HG03460 (cell line): ENCODE measurements at regions not wholly inside any gene's neighbourhood (a gene's known extent, or its start where the extent isn't known, plus 50 kb on each side); places are given as distances from the start of the nearest gene placed in this dataset.

Experiments
- ATAC-seq: cut with Tn5 transposase; IDR thresholded peaks from one replicate; pipeline ENCODE4 v1.9.1; 2021; ENCODE audit not compliant: unreplicated experiment

DNA sequence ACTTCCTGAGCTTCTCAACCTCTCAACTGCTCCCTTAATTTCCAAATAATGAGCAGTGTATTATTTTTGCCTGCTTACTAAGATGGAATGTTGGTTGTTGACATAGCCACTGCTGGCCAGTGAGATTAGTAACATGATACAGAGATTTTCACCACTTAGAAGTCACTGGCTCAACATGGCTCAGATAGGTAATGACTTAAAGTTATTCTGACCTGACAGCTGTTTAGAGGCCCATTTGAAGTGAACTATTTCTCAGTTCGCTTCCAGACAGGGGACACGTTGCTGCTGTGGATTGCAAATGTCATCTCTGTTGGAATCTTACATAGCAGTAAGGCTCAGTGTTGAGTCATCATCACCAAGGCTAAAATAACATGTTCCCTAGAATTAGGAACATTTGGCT, 490.2 kb downstream of the TLE4 start:
- no peak for ATAC-seq

GRCh38 chr9:80061096-80061495, 489.3 kb downstream of the TLE4 start:
- ATAC-seq = no peak

DNA sequence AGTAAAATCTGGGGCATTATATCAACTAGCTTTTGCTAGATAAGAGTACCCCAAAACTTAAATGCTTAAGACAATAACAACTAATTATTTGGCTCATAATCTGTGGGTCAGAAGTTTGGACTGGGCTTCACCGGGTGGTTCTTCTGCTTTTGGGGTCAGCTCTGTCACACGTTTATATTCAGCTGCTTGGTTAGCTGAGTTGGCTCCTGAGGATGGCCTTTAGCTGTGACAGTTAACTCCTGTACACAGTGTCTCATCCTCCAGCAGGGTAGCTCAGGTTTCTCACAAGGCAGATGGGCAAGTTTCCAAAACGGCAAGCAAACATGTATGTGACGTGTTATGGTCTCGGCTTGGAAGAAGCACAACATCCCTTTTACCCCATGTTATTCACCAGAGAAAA, 488.2 kb downstream of the TLE4 start:
- ATAC-seq = no peak

DNA sequence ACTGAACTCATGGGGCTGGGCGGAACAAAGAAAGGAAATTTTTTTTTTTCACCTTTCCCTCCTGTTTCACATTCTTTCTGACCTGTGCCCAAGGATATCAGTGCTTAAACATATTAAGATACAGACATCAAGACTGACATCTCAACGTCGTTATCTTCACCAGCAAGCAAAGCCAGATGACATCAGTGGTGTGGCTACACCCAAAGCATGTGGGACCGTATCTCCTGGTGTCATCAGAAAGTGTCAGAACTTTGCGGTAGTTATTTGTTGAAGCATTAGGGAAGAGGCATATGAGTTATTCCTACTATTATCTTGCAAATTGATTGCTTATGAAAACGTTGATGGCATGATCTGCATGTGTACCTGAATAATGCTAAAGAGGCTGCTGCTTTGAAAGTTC, 487.4 kb downstream of the TLE4 start:
- no peak for ATAC-seq

- ATAC-seq = no peak
Observed at GRCh38 chr9:80052830-80053229, 481.1 kb downstream of the TLE4 start.

- no peak for ATAC-seq
Observed at GRCh38 chr9:80049096-80049782, 477.5 kb downstream of the TLE4 start.

GRCh38 chr9:80046481-80046880, 474.7 kb downstream of the TLE4 start:
- no peak for ATAC-seq

- no peak for ATAC-seq
Observed at GRCh38 chr9:80041821-80042220, 470.1 kb downstream of the TLE4 start.

GRCh38 chr9:80040457-80040856, 468.7 kb downstream of the TLE4 start:
- no peak for ATAC-seq

DNA sequence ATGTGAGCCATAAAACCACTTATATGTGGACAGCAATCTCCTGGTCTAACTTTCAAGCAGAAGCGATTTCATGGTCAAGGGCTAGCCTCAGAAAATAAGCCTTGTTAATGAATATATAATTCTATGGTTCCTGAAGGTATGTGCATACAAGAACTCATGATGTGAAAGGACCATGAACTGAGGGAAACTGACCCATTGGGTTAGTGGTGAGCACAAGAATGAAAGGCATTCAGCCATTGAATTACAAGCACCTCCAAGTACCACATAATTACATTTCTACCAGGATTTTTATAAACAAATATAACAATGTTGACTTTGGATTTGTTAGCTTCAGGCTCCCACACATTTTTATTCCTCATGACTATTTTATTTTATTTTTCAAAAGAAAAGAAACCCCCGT, 459.0 kb downstream of the TLE4 start:
- ATAC-seq = no peak

GRCh38 chr9:80028501-80028900, 456.7 kb downstream of the TLE4 start:
- ATAC-seq = no peak

- no peak for ATAC-seq
Observed at GRCh38 chr9:80025796-80026520, 454.2 kb downstream of the TLE4 start.

DNA sequence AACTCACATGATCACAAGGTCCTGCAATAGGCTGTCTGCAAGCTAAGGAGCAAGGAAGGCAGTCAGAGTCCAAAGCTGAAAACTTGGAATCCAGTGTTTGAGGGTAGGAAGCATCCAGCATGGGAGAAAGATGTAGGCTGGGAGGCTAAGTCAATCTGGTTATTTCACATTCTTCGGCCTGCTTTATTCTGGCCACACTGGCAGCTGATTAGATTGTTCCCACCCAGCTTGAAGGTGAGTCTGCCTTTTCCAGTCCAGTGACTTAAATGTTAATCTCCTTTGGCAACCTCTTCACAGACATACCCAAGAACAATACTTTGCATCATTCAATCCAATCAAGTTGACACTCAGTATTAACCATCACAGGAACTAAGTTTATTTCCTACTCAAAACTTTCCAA, 453.4 kb downstream of the TLE4 start:
- no peak for ATAC-seq

DNA sequence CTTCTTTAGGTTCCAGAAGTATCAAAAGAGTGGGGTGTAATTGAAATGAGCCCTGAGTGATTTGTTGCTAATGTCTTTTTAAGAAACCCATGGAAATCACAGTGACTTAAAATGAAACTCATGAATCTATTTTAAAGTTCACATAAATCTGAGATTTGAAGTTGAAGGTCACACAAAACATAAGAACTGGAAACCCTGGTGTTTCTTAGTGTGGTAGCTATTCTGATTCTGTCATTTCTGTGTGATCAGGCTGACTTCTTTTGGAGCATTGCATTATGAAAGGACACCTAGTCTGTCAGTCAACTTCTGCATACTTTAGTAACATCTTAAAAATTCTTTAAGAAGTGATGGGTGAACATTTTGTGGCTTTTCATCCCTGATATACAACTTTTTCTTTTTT, 448.8 kb downstream of the TLE4 start:
- no peak for ATAC-seq

GRCh38 chr9:80020056-80020455, 448.3 kb downstream of the TLE4 start:
- ATAC-seq = no peak

- ATAC-seq = no peak
Observed at GRCh38 chr9:80013891-80014290, 442.1 kb downstream of the TLE4 start.

DNA sequence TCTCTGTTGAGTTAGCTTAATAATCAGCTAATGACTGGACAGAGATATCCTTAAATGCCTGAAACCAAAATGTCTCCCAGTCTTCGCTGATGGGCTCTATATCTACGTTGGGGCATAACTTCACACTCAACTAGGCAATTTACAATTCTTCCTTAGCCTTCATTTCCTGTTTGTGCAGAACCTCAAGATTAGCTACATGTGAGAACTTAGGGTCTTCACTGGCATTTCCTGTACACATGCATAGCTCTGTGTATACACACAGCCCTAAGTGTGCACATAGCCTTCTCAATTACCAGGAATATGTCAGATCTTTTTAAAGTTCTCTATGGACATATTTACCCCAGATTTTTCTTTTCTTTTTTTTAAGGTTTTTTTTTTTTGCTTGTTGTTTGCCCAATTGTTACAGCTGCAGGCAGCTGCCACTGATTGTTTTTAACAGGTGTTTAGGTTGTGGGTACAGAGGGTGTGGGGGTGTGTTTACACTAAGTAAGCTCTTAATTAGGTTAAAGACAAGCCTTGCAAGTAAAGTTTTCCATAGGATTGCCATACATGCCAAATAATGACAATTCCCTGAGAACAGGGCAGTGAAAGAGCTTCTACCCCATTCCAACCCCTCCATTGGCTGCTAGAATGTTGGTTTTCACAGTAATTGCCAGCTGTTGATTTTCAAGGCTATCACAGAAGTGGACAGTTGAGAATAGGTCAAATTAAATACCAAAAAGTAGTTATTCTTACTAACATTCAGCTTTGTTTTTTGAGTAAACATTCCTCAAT, 441.0 kb downstream of the TLE4 start:
- ATAC-seq = no peak

DNA sequence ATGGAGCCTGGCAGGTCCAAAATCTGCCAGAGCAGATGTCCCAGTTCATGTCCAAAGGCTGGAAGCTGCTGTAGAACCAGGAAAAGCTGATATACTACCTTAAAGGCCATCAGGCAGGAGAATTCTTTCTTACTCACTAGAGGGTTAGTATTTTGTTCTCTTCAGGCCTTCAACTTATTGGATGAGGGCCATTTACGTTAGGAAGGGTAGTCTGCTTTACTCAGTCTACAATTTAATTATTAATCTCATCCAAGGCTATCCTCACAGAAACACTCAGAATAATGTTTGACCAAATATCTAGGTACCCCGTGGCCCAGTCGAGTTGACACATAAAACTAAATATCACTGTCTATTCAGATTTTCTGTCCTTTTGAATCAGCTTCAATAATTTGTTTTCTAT, 437.4 kb downstream of the TLE4 start:
- no peak for ATAC-seq

DNA sequence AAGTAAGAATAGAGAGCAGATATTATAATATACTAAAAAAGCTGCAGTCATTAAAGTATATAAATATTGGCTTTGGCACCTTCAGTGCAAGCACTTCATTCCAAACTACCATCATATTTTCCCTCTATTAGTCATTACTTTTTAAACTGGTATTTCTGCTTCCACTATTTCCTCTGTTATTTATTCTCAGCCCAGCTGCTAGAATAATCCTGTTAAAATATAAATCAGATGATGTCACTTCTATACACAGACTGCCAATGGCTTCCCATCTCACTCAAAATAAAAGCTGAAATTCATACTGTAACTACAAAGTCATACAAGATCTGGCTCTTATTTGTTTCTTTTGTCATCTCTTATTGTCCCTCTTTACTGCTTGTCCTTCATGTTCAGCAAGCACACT, 432.9 kb downstream of the TLE4 start:
- no peak for ATAC-seq

DNA sequence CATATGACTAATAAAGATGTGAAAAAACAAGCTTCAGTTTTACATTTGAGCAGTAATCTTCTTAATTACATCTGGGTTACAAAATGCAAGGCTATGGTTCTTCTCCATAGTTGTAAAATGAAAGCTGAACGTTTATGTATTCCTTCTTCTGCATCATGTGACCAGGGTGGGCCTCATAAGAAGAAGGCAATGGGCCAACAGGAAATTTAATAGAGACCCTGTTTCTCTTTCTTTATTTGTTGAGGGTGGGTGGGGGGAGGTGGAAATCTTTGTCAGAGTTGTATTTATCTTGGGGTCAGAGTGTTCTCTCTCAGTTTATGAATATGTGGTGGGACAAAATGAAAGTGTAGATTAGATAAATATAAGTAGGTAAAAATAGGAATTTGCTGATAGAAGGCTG, 418.8 kb downstream of the TLE4 start:
- ATAC-seq = no peak

GRCh38 chr9:79989079-79989478, 417.3 kb downstream of the TLE4 start:
- no peak for ATAC-seq

DNA sequence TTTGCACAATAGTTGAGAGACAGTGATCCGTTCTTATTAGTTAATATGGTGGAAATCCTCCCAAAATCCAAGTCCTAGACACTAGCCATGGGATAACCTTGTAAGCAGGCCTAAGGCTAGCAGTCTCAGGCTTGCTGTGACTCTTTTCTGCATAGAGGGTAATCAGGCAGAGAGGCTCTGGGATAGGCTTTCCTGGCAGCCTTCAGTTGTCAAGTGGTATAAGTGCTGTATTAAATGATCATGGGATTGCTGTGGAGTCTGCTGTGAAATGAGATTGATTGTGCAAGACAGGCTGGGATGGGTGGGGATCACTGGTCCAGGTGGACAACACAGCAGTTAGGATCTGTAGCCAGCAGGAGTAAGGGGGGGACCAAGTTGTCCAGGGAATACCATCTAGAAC, 416.4 kb downstream of the TLE4 start:
- ATAC-seq = no peak
